Memory B cell (primary cell): ENCODE measurements at regions not wholly inside any gene's neighbourhood (a gene's known extent, or its start where the extent isn't known, plus 50 kb on each side); places are given as distances from the start of the nearest gene placed in this dataset.

Source experiments
- ATAC-seq: fragments of 150-1000 bp; cut with Tn5 transposase; 2 replicates; pipeline ENCODE4 v1.10.0; 2021; ENCODE audit warnings: low read depth, mild to moderate bottlenecking, moderate library complexity
- DNase-seq, 2 donors: peaks; one replicate each; pipeline ENCODE4 v3.0.0; 2022; ENCODE audit warnings: low spot score in 2 of 2
- H3K27ac Mint-ChIP-seq: one replicate; pipeline ENCODE4 v1.8.0; 2022; ENCODE audit warnings: mild to moderate bottlenecking, moderate library complexity, mixed read lengths
- H3K27me3 Mint-ChIP-seq: one replicate; pipeline ENCODE4 v1.8.0; 2022; ENCODE audit warnings: mixed read lengths
- H3K36me3 Mint-ChIP-seq: one replicate; pipeline ENCODE4 v1.8.0; 2022; ENCODE audit warnings: mild to moderate bottlenecking, mixed read lengths
- H3K4me1 Mint-ChIP-seq: one replicate; pipeline ENCODE4 v1.8.0; 2022; ENCODE audit warnings: mixed read lengths
- H3K4me3 Mint-ChIP-seq: one replicate; pipeline ENCODE4 v1.8.0; 2022; ENCODE audit warnings: mild to moderate bottlenecking, moderate library complexity, mixed read lengths
- H3K9me3 Mint-ChIP-seq: one replicate; pipeline ENCODE4 v1.8.0; 2022; ENCODE audit warnings: mixed read lengths

DNA sequence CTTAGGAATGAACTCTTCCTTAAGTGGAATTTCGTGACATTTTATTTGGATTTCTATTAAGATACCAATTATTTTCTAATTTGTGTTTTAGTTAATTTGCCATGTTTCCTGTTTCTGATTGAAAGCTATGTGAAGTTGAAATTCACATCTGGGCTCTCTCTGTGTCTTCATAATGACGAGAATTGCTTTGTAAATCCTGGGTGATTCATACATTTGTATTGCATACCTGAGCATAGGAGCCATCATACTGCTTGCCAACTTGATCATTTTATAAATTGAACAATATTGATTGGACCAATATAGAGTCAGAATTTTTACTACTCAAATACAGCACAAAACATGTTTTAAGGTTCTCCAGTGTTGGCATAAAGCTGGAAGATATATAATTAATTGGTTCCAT lies 817.9 kb downstream of the BRINP3 start:
- Mint-ChIP-seq H3K27me3 (no peaks in the 10 kb centered on the region), H3K9me3 (peaks cover 5% of the 10 kb centered on the region), H3K27ac (no peak overlapping the region), H3K4me1 (no peaks in the 10 kb centered on the region), H3K36me3 (no peaks in the 10 kb centered on the region), H3K4me3 (no peak overlapping the region)
- ATAC-seq (no peak), DNase-seq (no peak)

DNA sequence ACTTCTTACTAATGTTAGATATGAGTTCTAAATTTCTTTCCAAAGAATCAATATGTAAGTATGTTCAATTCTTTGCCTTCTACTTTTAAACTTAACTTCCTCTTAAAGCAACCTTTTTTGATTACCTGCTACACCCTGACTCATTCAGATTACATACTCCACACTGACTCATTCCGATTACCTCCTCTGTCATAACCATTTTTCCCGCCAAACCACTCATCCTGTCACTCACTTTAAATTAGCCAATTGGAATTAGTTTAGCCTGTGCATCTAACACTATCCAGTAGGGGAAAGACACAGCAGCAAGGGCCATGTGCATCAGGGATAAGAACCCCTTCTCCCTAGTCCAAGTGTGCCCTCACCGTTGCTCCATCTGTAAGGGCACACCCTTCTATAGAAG lies 815.5 kb downstream of the BRINP3 start:
- H3K4me1 Mint-ChIP-seq: no peaks in the 10 kb centered on the region
- H3K27me3 Mint-ChIP-seq: no peaks in the 10 kb centered on the region
- no peak overlapping the region for H3K27ac Mint-ChIP-seq
- H3K36me3 Mint-ChIP-seq: no peaks in the 10 kb centered on the region
- no peak for ATAC-seq
- H3K9me3 Mint-ChIP-seq: peaks cover 5% of the 10 kb centered on the region
- no peak overlapping the region for H3K4me3 Mint-ChIP-seq
- DNase-seq: no peak

DNA sequence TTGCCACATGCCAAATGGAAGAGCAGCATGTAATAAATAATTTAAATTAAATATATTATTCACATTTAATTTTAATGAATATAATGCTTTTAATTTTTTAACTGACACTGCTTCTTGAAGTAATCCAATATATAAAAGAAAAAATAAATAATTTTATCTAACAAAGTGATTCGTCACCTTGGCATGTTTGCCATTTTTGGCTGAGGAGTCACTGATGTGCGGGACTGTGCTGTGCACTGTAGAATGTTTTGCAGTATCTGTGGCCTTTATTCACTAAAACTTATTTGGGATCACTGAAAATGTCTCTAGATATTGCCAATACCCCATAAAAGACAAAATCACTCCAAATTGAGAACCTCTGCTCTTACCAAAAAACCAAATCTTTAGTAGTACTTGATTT lies 807.8 kb downstream of the BRINP3 start:
- H3K27me3 Mint-ChIP-seq: no peaks in the 10 kb centered on the region
- no peaks in the 10 kb centered on the region for H3K36me3 Mint-ChIP-seq
- ATAC-seq (no peak), DNase-seq (no peak)
- peaks cover 3% of the 10 kb centered on the region for H3K9me3 Mint-ChIP-seq
- no peak overlapping the region for H3K4me3 Mint-ChIP-seq
- no peak overlapping the region for H3K27ac Mint-ChIP-seq
- no peaks in the 10 kb centered on the region for H3K4me1 Mint-ChIP-seq

DNA sequence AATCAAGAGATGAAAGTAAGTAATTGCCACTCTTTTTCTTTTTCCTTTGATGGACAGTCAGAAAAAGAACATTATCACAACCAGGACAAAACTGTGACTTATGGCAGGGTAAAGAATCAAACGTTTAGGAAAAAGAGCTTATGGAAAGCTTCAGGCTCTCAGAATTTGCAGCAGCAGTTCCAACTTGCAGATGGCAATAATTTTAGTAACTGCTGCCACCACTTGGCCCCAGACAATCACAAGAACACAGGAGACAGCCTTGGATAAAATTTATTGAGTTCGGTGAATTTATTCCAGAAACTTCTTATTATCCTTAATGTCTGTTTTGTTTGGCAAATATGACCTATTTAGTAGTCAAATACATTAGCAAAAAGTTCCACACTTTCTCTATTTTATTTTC lies 804.4 kb downstream of the BRINP3 start:
- no peaks in the 10 kb centered on the region for H3K27me3 Mint-ChIP-seq
- DNase-seq (no peak), ATAC-seq (no peak)
- H3K4me1 Mint-ChIP-seq: no peaks in the 10 kb centered on the region
- peaks cover 3% of the 10 kb centered on the region for H3K9me3 Mint-ChIP-seq
- H3K27ac Mint-ChIP-seq: no peak overlapping the region
- H3K36me3 Mint-ChIP-seq: no peaks in the 10 kb centered on the region
- H3K4me3 Mint-ChIP-seq: no peak overlapping the region

DNA sequence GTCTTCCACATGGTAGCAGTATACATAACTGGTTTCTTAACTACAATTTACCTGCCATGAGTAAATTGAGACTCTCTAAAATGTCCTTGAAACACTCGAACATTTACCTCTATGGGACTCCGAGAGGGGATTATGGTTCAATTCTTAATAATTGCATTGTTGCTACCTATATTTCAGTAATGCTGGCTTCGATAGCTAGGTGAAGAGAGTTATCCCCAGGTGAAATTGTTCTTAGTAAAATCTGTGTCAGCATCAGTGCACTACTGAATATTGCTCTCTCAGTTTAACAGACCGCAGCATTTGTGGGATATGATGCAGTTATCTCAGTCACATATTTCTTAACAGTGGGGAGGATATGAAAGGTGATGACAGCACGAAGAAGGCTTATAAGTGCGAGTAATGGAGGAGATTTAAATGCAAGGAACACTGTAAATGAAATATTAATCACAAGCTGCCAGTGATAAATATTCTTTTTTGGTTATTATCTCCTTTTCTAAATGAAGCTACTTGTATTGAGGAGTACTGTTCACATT lies 801.9 kb downstream of the BRINP3 start:
- no peak for ATAC-seq
- no peak overlapping the region for H3K4me3 Mint-ChIP-seq
- no peak overlapping the region for H3K27ac Mint-ChIP-seq
- H3K27me3 Mint-ChIP-seq: no peaks in the 10 kb centered on the region
- no peaks in the 10 kb centered on the region for H3K36me3 Mint-ChIP-seq
- no peak for DNase-seq
- no peaks in the 10 kb centered on the region for H3K9me3 Mint-ChIP-seq
- H3K4me1 Mint-ChIP-seq: no peaks in the 10 kb centered on the region

DNA sequence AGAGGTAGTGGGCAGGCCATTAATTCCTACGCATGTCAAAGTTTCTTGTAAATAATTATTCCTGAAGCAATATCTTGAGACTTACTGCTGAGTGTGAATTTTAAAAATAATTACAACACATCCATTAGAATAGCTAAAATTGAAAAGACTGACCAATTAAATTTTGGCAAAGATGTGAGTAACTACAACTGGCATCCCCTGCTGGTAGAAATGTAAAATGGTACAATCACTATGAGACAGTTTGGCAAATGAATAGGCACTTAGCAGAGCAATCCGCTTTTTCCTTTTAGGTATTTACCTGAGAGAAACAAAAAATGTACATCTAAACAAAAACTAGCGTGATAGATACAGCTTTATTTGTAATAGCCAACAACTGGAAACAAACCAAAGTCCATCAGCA lies 798.9 kb downstream of the BRINP3 start:
- H3K27ac Mint-ChIP-seq: no peak overlapping the region
- no peaks in the 10 kb centered on the region for H3K36me3 Mint-ChIP-seq
- H3K4me1 Mint-ChIP-seq: no peaks in the 10 kb centered on the region
- DNase-seq (no peak), ATAC-seq (no peak)
- H3K9me3 Mint-ChIP-seq: no peaks in the 10 kb centered on the region
- no peaks in the 10 kb centered on the region for H3K27me3 Mint-ChIP-seq
- no peak overlapping the region for H3K4me3 Mint-ChIP-seq

DNA sequence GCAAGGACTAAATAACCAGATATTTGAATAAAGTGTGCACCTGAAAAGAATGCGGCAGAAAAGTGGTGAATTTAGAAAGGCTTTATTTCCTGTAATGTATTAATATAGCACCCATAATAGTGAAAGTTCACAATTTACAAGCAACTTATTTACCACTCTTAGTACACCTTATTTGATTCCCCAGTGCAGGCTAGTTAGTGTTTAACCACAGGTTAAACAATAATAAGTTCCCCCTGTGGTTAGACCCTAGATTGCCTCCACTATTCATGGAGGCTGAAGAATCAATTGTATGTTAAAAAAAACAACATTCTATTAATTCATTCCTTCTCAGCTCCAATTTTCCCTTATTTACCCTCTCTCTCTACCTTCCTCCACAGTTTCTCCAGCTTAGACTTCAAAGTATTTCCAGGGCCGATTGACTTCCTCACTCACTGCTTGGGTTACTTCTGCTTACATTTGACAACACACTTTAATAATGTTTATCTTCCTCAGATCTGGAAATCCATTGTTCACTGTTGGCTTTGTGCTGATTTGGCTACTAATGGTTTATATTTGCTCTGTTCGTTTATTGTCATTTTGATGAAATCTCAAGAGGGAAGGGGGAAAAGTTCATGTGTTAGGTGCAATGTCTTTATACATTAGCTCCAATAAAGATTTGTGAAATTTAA lies 796.3 kb downstream of the BRINP3 start:
- H3K4me3 Mint-ChIP-seq: no peak overlapping the region
- ATAC-seq: no peak
- no peaks in the 10 kb centered on the region for H3K4me1 Mint-ChIP-seq
- no peaks in the 10 kb centered on the region for H3K36me3 Mint-ChIP-seq
- no peak overlapping the region for H3K27ac Mint-ChIP-seq
- H3K27me3 Mint-ChIP-seq: no peaks in the 10 kb centered on the region
- no peaks in the 10 kb centered on the region for H3K9me3 Mint-ChIP-seq
- DNase-seq: no peak

DNA sequence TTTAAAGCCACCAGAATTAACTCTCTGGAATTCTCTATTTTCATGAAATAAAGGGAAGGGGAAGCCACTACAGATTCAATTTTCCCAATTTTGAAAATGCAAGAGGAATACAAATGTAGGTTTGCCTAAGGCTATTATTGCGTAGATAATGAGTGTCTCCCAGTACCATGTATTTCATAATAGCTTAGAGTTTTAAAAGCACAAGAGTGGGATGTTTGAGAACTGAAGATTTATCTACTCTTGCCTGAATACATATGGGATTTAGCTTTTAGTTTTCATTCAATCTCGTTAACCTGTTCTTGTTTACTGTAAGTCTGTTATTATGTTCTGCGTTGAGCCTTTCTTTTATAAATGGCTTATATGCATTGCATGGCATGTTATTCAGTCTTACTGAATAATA lies 795.1 kb downstream of the BRINP3 start:
- H3K36me3 Mint-ChIP-seq: no peaks in the 10 kb centered on the region
- ATAC-seq: no peak

DNA sequence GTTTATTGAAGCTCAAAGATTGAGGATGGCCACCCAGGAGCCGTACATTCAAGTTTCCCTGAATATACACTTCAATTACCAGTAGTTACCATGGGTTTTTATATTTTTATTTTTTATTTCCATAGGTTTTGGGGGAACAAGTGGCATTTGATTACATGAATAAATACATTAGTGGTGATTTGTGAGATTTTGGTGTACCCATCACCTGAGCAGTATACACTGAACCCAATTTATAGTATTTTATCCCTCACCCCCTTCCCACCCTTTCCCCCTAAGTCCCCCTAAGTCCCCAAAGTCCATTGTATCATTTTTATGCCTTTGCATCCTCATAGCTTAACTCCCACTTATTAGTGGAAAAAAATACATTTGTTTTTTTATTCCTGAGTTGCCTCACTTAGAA lies 791.4 kb downstream of the BRINP3 start:
- no peaks in the 10 kb centered on the region for H3K27me3 Mint-ChIP-seq
- DNase-seq: no peak
- no peaks in the 10 kb centered on the region for H3K36me3 Mint-ChIP-seq
- H3K9me3 Mint-ChIP-seq: no peaks in the 10 kb centered on the region
- ATAC-seq: no peak
- no peak overlapping the region for H3K27ac Mint-ChIP-seq
- H3K4me1 Mint-ChIP-seq: no peaks in the 10 kb centered on the region
- H3K4me3 Mint-ChIP-seq: no peak overlapping the region

More for the DNA sequence above, 795.1 kb downstream of the BRINP3 start:
- DNase-seq: no peak
- H3K27me3 Mint-ChIP-seq: no peaks in the 10 kb centered on the region
- no peak overlapping the region for H3K27ac Mint-ChIP-seq
- no peaks in the 10 kb centered on the region for H3K4me1 Mint-ChIP-seq
- H3K4me3 Mint-ChIP-seq: no peak overlapping the region
- no peaks in the 10 kb centered on the region for H3K9me3 Mint-ChIP-seq

DNA sequence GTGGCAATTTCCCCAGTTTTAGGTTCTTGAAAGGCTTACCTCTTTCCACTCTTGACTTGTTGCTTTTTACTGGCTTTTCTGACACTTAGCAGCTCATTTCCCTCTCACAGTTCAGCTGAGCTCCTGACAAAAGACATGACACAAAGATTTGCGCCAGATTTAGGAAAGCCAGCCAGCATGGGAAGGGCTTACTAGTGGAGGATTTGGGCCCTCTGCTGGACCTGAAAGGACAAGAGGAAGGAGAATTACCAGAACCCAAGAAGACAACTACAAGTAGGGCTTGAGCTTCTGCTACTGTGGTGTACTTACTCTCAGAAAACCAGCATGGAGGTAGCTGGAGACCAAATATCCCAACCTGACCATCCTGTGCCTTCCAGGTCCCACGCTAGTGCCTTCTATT lies 784.5 kb downstream of the BRINP3 start:
- no peaks in the 10 kb centered on the region for H3K36me3 Mint-ChIP-seq
- no peak overlapping the region for H3K27ac Mint-ChIP-seq
- H3K9me3 Mint-ChIP-seq: peaks cover 2% of the 10 kb centered on the region
- H3K27me3 Mint-ChIP-seq: no peaks in the 10 kb centered on the region
- H3K4me3 Mint-ChIP-seq: no peak overlapping the region
- ATAC-seq (no peak), DNase-seq (no peak)
- H3K4me1 Mint-ChIP-seq: no peaks in the 10 kb centered on the region

DNA sequence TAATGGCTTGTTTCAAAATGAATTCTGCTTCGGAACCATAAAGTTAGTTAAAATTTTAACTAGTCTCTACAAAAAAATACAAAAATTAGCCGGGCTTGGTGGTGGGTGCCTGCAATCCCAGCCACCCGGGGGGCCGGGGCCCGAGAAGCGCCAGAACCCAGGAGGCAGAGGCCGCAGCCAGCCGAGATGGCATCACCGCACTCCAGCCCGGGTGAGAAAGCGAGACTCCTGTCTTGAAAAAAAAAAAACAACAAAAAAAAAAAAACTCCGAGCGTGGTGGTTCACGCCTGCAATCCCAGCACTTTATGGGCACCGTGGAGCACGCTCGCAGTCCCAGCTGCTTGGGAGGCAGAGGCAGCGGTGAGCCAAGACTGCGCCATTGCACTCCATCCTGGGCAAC lies 781.4 kb downstream of the BRINP3 start:
- ATAC-seq (no peak), DNase-seq (no peak)
- no peaks in the 10 kb centered on the region for H3K36me3 Mint-ChIP-seq
- no peak overlapping the region for H3K4me3 Mint-ChIP-seq
- no peaks in the 10 kb centered on the region for H3K27me3 Mint-ChIP-seq
- H3K9me3 Mint-ChIP-seq: peaks cover 4% of the 10 kb centered on the region
- H3K4me1 Mint-ChIP-seq: no peaks in the 10 kb centered on the region
- H3K27ac Mint-ChIP-seq: no peak overlapping the region

DNA sequence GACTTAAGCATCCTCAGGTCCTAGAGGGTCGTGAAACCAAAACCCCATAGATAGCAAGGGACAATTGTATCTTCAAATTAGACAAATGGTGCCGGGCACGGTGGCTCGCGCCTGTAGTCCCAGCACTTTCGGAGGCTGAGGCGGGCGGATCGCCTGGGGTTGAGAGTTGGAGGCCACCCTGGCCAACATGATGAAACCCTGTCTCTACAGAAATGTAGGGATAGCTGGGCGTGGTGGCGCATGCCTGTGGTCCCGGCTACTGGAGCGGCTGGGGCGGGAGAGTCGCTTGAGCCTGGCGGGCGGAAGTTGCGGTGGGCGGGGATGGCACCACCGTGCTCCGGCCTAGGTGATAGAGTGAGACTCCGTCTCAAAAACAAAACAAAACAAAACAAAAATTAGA lies 780.6 kb downstream of the BRINP3 start:
- Mint-ChIP-seq H3K4me3 (no peak overlapping the region), H3K9me3 (peaks cover 4% of the 10 kb centered on the region), H3K27me3 (no peaks in the 10 kb centered on the region), H3K27ac (no peak overlapping the region), H3K4me1 (no peaks in the 10 kb centered on the region), H3K36me3 (no peaks in the 10 kb centered on the region)
- DNase-seq (no peak), ATAC-seq (no peak)

DNA sequence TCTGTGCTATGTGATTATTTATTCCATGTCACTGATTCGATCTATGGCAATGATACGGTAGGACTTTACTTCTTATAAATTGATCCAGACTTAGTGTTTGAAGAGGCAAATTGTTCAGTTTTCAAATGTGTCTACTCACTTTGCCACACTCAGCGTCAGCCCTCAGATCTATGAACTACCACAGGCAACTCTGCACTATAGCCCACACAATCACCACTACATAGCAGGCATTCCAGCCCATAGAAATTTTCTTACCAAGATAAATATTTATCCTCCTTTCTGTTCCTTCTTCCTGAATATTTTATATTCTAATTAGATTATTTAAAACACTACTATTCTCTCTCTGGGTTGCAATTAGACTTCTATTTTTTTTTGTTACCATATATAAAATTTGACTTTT lies 776.1 kb downstream of the BRINP3 start:
- Mint-ChIP-seq H3K36me3 (no peaks in the 10 kb centered on the region), H3K4me1 (no peaks in the 10 kb centered on the region), H3K9me3 (peaks cover 2% of the 10 kb centered on the region), H3K4me3 (no peak overlapping the region), H3K27ac (no peak overlapping the region), H3K27me3 (no peaks in the 10 kb centered on the region)
- no peak for ATAC-seq
- DNase-seq: no peak

DNA sequence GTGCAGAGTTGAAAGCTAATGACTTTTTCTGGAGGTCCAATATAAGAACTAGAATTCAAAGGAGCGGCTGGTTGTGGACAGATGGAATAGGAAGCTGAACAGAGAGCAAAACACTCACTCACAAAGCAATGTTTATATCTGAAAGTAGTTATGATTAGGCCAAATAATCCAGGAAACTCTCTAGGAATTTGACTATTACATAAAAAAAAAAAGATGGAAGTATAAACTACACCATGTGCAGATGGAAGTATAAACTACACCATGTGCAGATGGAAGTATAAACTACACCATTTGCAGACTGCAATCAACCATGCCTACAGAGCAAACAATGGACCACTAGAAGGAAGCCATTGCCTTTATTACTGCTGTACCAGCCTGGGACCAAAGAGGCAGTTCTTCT lies 771.1 kb downstream of the BRINP3 start:
- DNase-seq: no peak
- ATAC-seq: no peak
- Mint-ChIP-seq H3K27me3 (no peaks in the 10 kb centered on the region), H3K4me1 (no peaks in the 10 kb centered on the region), H3K27ac (no peak overlapping the region), H3K4me3 (no peak overlapping the region), H3K9me3 (peaks cover 3% of the 10 kb centered on the region), H3K36me3 (no peaks in the 10 kb centered on the region)

DNA sequence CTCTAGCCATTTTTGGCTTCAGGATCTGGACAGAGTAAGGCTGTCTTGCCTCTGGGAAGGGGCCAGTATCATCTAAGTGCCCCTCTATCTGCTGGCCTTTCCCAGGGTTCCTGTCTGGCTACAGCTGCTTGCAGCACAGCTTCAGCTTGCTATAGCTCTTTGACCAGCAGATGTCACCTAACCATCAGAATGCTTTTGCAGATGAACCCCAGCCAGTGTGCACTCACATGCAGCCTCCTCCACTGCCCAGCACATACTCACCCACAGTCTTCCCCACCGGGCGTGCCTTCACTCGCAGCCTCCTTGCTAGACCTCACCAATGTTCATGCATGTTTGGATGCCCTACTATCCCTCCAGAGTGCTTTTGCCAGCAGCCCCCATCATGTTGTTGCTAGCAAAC lies 769.0 kb downstream of the BRINP3 start:
- H3K27me3 Mint-ChIP-seq: no peaks in the 10 kb centered on the region
- no peaks in the 10 kb centered on the region for H3K4me1 Mint-ChIP-seq

More for the DNA sequence above, 769.0 kb downstream of the BRINP3 start:
- no peak for ATAC-seq
- DNase-seq: no peak
- Mint-ChIP-seq H3K27ac (no peak overlapping the region), H3K9me3 (peaks cover 5% of the 10 kb centered on the region), H3K4me3 (no peak overlapping the region), H3K36me3 (no peaks in the 10 kb centered on the region)
